SK-N-SH (cell line): ENCODE measurements at regions not wholly inside any gene's neighbourhood (a gene's known extent, or its start where the extent isn't known, plus 50 kb on each side); places are given as distances from the start of the nearest gene placed in this dataset.

Experiments
- CTCF ChIA-PET: fragments of 300-600, 350-600 bp; formaldehyde crosslinking; extraction: SDS; loops from one replicate; lab custom pipeline; 2021; lab: Yijun Ruan, JAX
- POLR2A ChIA-PET: fragments of 350-600 bp; sonication (Branson Sonifier 250); formaldehyde crosslinking; extraction: SDS; loops from one replicate; lab custom pipeline; 2020; ENCODE audit warnings: antibody characterized with exemption, inconsistent platforms; lab: Yijun Ruan, JAX
- DNase-seq: peaks from one replicate; pipeline ENCODE4 v3.0.0; 2012
- H2AFZ ChIP-seq: fragments of 200-600 bp; sonication (generic); 2 replicates; pipeline ENCODE4 v1.8.1; 2016; ENCODE audit warnings: antibody characterized with exemption, mild to moderate bottlenecking, low read depth
- H3F3A ChIP-seq: fragments of 200-600 bp; sonication (generic); replicated peaks from 2 replicates; pipeline ENCODE3; 2016; ENCODE audit warnings: antibody characterized with exemption, mild to moderate bottlenecking; ENCODE audit not compliant: insufficient read depth
- H3K27ac ChIP-seq, 2 experiments: fragments of 200-500 bp in 1 of 2; fragments of 200-600 bp in 1 of 2; sonication (Bioruptor generic) in 1 of 2; sonication (generic), shearing (Covaris generic) in 1 of 2; 2 replicates each; pipeline versions ENCODE4 v1.5.1 to v1.6.1; 2014 to 2016; ENCODE audit warnings: low read depth in 2 of 2, inconsistent platforms in 1 of 2, low read length in 1 of 2, mild to moderate bottlenecking in 1 of 2, mixed read lengths in 1 of 2
- H3K27me3 ChIP-seq: fragments of 200-600 bp; sonication (generic), shearing (Covaris generic); 2 replicates; pipeline ENCODE4 v1.6.1; 2016; ENCODE audit warnings: mixed run types; ENCODE audit not compliant: insufficient read depth
- H3K36me3 ChIP-seq, 2 experiments: fragments of 200-500 bp in 1 of 2; fragments of 200-600 bp in 1 of 2; sonication (Bioruptor generic) in 1 of 2; sonication (generic) in 1 of 2; replicated peaks in 1 of 2; 2 replicates each; pipeline versions ENCODE3 to v1.5.1; 2014 to 2016; ENCODE audit warnings: low read length in 1 of 2, mild to moderate bottlenecking in 1 of 2; ENCODE audit not compliant: insufficient read depth in 2 of 2, control insufficient read depth in 1 of 2
- H3K4me1 ChIP-seq, 2 experiments: fragments of 200-500 bp in 1 of 2; fragments of 200-600 bp in 1 of 2; sonication (Bioruptor generic) in 1 of 2; sonication (generic), shearing (Covaris generic) in 1 of 2; 2 replicates each; pipeline versions ENCODE4 v1.5.1 to v1.6.1; 2014 to 2016; ENCODE audit warnings: low read depth in 1 of 2, low read length in 1 of 2, mixed run types in 1 of 2; ENCODE audit not compliant: insufficient read depth in 2 of 2, control insufficient read depth in 1 of 2
- H3K4me2 ChIP-seq: fragments of 200-600 bp; sonication (generic), shearing (Covaris generic); 2 replicates; pipeline ENCODE4 v1.6.1; 2017; ENCODE audit warnings: mixed run types
- H3K4me3 ChIP-seq, 2 experiments: fragments of 200-500 bp in 1 of 2; fragments of 200-600 bp in 1 of 2; sonication (Bioruptor generic) in 1 of 2; sonication (generic), shearing (Covaris generic) in 1 of 2; 2 replicates each; pipeline versions ENCODE4 v1.5.1 to v1.8.1; 2014 to 2016; ENCODE audit warnings: low read depth in 2 of 2, inconsistent platforms in 1 of 2, low read length in 1 of 2, mild to moderate bottlenecking in 1 of 2, mixed read lengths in 1 of 2, moderate library complexity in 1 of 2
- H3K79me2 ChIP-seq: fragments of 200-600 bp; sonication (generic); 2 replicates; pipeline ENCODE4 v1.8.1; 2017; ENCODE audit warnings: mild to moderate bottlenecking; ENCODE audit not compliant: insufficient read depth
- H3K9ac ChIP-seq: fragments of 200-600 bp; sonication (generic); 2 replicates; pipeline ENCODE4 v1.6.1; 2017; ENCODE audit warnings: mixed run types
- H3K9me2 ChIP-seq: fragments of 200-600 bp; sonication (generic); 2 replicates; pipeline ENCODE4 v1.6.1; 2017; ENCODE audit warnings: mixed run types
- H3K9me3 ChIP-seq: fragments of 200-600 bp; sonication (generic); 2 replicates; pipeline ENCODE4 v1.6.1; 2017; ENCODE audit warnings: mixed run types, mild to moderate bottlenecking, moderate library complexity
- H4K20me1 ChIP-seq: fragments of 200-600 bp; sonication (generic); 2 replicates; pipeline ENCODE4 v1.6.1; 2017; ENCODE audit warnings: mild to moderate bottlenecking, mixed run types; ENCODE audit not compliant: insufficient read depth
- CHD2 ChIP-seq: fragments of 150-350 bp; IDR thresholded peaks from 2 replicates; pipeline ENCODE4 v1.6.1; 2018; ENCODE audit warnings: low read length; ENCODE audit not compliant: partially characterized antibody
- ELF1 ChIP-seq: IDR thresholded peaks from 2 replicates; pipeline ENCODE4 v1.4.0; 2012
- EZH2phosphoT487 ChIP-seq: fragments of 200-600 bp; sonication (generic); IDR thresholded peaks from 2 replicates; pipeline ENCODE4 v1.6.1; 2017; ENCODE audit warnings: low read depth, mixed run types, mild to moderate bottlenecking, antibody characterized with exemption, moderate library complexity, borderline replicate concordance
- FOSL2 ChIP-seq: IDR thresholded peaks from 2 replicates; pipeline ENCODE4 v1.4.0; 2012; ENCODE audit warnings: low read depth, mild to moderate bottlenecking, moderate library complexity, borderline replicate concordance
- FOXJ3 ChIP-seq: sonication (generic); formaldehyde crosslinking; IDR thresholded peaks from 2 replicates; pipeline ENCODE4 v1.5.1; 2020; ENCODE audit warnings: mild to moderate bottlenecking, missing genetic modification reagents
- FOXM1 ChIP-seq: IDR thresholded peaks from 2 replicates; pipeline ENCODE4 v1.4.0; 2012; ENCODE audit warnings: low read depth, mild to moderate bottlenecking
- GABPA ChIP-seq: IDR thresholded peaks from 2 replicates; pipeline ENCODE4 v1.4.0; 2012; ENCODE audit warnings: low read depth, mild to moderate bottlenecking
- GATA2 ChIP-seq: sonication (generic); formaldehyde crosslinking; IDR thresholded peaks from 2 replicates; pipeline ENCODE4 v1.5.0; 2020; ENCODE audit warnings: mild to moderate bottlenecking, missing genetic modification reagents
- MEF2A ChIP-seq: IDR thresholded peaks from 2 replicates; pipeline ENCODE4 v1.4.0; 2012; ENCODE audit warnings: low read depth, borderline replicate concordance
- MXI1 ChIP-seq: IDR thresholded peaks from 2 replicates; pipeline ENCODE4 v1.6.1; 2012; ENCODE audit warnings: mild to moderate bottlenecking, low read depth, low read length, improper control_type of control experiment
- NRF1 ChIP-seq: IDR thresholded peaks from 2 replicates; pipeline ENCODE4 v1.6.1; 2012; ENCODE audit warnings: low read depth, mild to moderate bottlenecking, low read length
- POLR2AphosphoS5 ChIP-seq: IDR thresholded peaks from 2 replicates; pipeline ENCODE4 v1.6.1; 2012; ENCODE audit warnings: low read depth, low read length
- RAD21 ChIP-seq: IDR thresholded peaks from 2 replicates; pipeline ENCODE4 v1.6.1; 2012; ENCODE audit warnings: mild to moderate bottlenecking, low read length
- RCOR1 ChIP-seq: fragments of 150-350 bp; IDR thresholded peaks from 2 replicates; pipeline ENCODE4 v1.6.1; 2017; ENCODE audit warnings: antibody characterized with exemption, low read length
- RFX5 ChIP-seq: IDR thresholded peaks from 2 replicates; pipeline ENCODE4 v1.6.1; 2012; ENCODE audit warnings: mild to moderate bottlenecking, improper control_type of control experiment, low read length
- RXRA ChIP-seq: IDR thresholded peaks from 2 replicates; pipeline ENCODE4 v1.4.0; 2012; ENCODE audit warnings: low read depth, mild to moderate bottlenecking, borderline replicate concordance
- TCF12 ChIP-seq: IDR thresholded peaks from 2 replicates; pipeline ENCODE4 v1.4.0; 2012
- YY1 ChIP-seq: IDR thresholded peaks from 2 replicates; pipeline ENCODE4 v1.4.0; 2012; ENCODE audit warnings: low read depth, mild to moderate bottlenecking
- WGBS: methylation state at CpG from one replicate; pipeline ENCODE4 v1.1.6; 2017; ENCODE audit warnings: low lambda C conversion rate; 5-methylcytosine and 5-hydroxymethylcytosine counted together
- TF ChIP-seq, protein P1 (sequence below): IDR thresholded peaks from 2 replicates; pipeline ENCODE4 v1.6.1; 2012; ENCODE audit warnings: mild to moderate bottlenecking, low read depth, low read length, moderate library complexity
- TF ChIP-seq, protein P2 (sequence below): IDR thresholded peaks from 2 replicates; pipeline ENCODE4; 2012
- TF ChIP-seq, protein P3 (sequence below): IDR thresholded peaks from 2 replicates; pipeline ENCODE4 v1.4.0; 2012; ENCODE audit warnings: low read depth

DNA sequence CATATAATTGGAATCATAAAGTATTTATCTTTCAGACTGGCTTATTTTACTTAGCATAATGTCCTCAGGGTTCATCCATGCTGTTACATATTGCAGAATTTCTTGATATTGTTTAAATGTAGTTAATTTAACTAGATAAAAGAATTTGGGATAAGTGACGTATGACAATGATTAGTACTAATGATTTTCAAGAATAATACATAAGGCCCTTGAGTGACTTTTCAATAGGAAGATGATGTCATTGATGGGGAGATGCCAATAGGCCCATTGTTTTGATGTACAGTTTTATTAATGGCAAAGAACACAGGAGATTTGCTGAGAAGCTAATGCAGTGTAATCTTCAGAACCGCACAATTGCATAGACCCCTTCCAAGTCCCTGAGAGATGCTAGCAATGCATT lies 537.4 kb upstream of the PHF14 start:
- no peaks in the 10 kb centered on the region for H3K27me3 ChIP-seq
- H3F3A ChIP-seq = no peaks in the 10 kb centered on the region
- TF ChIP-seq GATA2 = no peak
- no peak for TF ChIP-seq GABPA
- TF ChIP-seq TCF12 = no peak
- TF ChIP-seq FOSL2 = no peak
- no peak for TF ChIP-seq RCOR1
- no peak for TF ChIP-seq NRF1
- TF ChIP-seq RAD21 = no peak
- no peak for TF ChIP-seq MXI1
- TF ChIP-seq, protein P1, sequence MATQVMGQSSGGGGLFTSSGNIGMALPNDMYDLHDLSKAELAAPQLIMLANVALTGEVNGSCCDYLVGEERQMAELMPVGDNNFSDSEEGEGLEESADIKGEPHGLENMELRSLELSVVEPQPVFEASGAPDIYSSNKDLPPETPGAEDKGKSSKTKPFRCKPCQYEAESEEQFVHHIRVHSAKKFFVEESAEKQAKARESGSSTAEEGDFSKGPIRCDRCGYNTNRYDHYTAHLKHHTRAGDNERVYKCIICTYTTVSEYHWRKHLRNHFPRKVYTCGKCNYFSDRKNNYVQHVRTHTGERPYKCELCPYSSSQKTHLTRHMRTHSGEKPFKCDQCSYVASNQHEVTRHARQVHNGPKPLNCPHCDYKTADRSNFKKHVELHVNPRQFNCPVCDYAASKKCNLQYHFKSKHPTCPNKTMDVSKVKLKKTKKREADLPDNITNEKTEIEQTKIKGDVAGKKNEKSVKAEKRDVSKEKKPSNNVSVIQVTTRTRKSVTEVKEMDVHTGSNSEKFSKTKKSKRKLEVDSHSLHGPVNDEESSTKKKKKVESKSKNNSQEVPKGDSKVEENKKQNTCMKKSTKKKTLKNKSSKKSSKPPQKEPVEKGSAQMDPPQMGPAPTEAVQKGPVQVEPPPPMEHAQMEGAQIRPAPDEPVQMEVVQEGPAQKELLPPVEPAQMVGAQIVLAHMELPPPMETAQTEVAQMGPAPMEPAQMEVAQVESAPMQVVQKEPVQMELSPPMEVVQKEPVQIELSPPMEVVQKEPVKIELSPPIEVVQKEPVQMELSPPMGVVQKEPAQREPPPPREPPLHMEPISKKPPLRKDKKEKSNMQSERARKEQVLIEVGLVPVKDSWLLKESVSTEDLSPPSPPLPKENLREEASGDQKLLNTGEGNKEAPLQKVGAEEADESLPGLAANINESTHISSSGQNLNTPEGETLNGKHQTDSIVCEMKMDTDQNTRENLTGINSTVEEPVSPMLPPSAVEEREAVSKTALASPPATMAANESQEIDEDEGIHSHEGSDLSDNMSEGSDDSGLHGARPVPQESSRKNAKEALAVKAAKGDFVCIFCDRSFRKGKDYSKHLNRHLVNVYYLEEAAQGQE = no peak
- TF ChIP-seq RXRA = no peak
- TF ChIP-seq RFX5 = no peak
- TF ChIP-seq CHD2 = no peak
- TF ChIP-seq, all 33 proteins: peak for 0
- H3K79me2 ChIP-seq = no peaks in the 10 kb centered on the region
- no peaks in the 10 kb centered on the region for H3K4me1 ChIP-seq
- H3K36me3 ChIP-seq = no peaks in the 10 kb centered on the region
- WGBS = 26% methylated on average over 2 of the region's 2 CpGs
- POLR2A ChIA-PET = no interaction called here
- no peak overlapping the region for H3K9ac ChIP-seq
- H3K9me2 ChIP-seq = no peaks in the 10 kb centered on the region
- H4K20me1 ChIP-seq = no peaks in the 10 kb centered on the region
- H3K27ac ChIP-seq = no peak overlapping the region
- H3K4me2 ChIP-seq = no peak overlapping the region
- H3K9me3 ChIP-seq = no peaks in the 10 kb centered on the region; the same call in 1 of the 2 replicates
- no peak overlapping the region for H2AFZ ChIP-seq
- CTCF ChIA-PET = no interaction called here
- no peak overlapping the region for H3K4me3 ChIP-seq
- DNase-seq = no peak

DNA sequence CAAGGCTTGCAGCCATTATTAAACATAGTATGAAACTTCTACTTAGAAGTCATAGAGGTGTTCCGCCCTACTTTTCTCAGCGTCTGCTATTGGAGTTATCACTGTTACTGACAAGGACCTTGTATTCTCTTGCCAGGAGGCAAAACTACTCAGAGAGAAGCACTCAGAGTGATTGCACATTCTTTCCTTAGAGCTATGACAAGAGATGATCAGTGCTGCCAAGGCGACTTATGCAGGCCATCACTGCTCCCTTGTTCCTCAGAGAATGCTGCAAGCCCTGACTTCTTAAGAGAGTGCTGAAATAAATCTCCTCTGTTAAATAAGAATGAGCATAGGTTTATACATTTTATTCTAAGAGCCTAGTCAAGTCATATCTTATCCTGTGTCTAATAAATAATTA lies 534.6 kb upstream of the PHF14 start:
- H3K27ac ChIP-seq = no peak overlapping the region
- no peak for TF ChIP-seq TCF12
- TF ChIP-seq, protein P2, sequence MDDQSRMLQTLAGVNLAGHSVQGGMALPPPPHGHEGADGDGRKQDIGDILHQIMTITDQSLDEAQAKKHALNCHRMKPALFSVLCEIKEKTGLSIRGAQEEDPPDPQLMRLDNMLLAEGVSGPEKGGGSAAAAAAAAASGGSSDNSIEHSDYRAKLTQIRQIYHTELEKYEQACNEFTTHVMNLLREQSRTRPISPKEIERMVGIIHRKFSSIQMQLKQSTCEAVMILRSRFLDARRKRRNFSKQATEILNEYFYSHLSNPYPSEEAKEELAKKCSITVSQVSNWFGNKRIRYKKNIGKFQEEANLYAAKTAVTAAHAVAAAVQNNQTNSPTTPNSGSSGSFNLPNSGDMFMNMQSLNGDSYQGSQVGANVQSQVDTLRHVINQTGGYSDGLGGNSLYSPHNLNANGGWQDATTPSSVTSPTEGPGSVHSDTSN = no peak
- TF ChIP-seq POLR2AphosphoS5 = no peak
- TF ChIP-seq FOSL2 = no peak
- TF ChIP-seq ELF1 = no peak
- TF ChIP-seq YY1 = no peak
- TF ChIP-seq RFX5 = no peak
- no peak for TF ChIP-seq MEF2A
- no peak for TF ChIP-seq FOXM1
- no peak for TF ChIP-seq EZH2phosphoT487
- TF ChIP-seq FOXJ3 (CRISPR knock-in tag) = no peak
- TF ChIP-seq RAD21 = no peak
- TF ChIP-seq GATA2 = no peak
- TF ChIP-seq, protein P3, sequence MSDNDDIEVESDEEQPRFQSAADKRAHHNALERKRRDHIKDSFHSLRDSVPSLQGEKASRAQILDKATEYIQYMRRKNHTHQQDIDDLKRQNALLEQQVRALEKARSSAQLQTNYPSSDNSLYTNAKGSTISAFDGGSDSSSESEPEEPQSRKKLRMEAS = no peak
- H4K20me1 ChIP-seq = no peaks in the 10 kb centered on the region
- POLR2A ChIA-PET = no interaction called here
- no peak for DNase-seq
- WGBS = 39% methylated on average over 3 of the region's 3 CpGs
- no peaks in the 10 kb centered on the region for H3K9me2 ChIP-seq
- H3K9me3 ChIP-seq = no peaks in the 10 kb centered on the region; the same call in 1 of the 2 replicates
- H3K79me2 ChIP-seq = no peaks in the 10 kb centered on the region
- H3F3A ChIP-seq = no peaks in the 10 kb centered on the region
- H3K4me2 ChIP-seq = no peak overlapping the region
- no peak overlapping the region for H3K4me3 ChIP-seq
- no peak overlapping the region for H3K9ac ChIP-seq
- no peaks in the 10 kb centered on the region for H3K27me3 ChIP-seq
- H2AFZ ChIP-seq = no peak overlapping the region
- no peaks in the 10 kb centered on the region for H3K36me3 ChIP-seq
- H3K4me1 ChIP-seq = no peaks in the 10 kb centered on the region
- CTCF ChIA-PET = interaction anchor here (0.8 to 1.1 kb wide), 2 partner anchors 43 to 1737 kb away, joined by 3 read pairs; no protein-coding TSS in a partner anchor
